ENCODE measurements at regions not wholly inside any gene's neighbourhood (a gene's known extent, or its start where the extent isn't known, plus 50 kb on each side); places are given as distances from the start of the nearest gene placed in this dataset.
A peak's percentile ranks its signal among the peaks of the same experiment; 100 is the strongest.

DNA sequence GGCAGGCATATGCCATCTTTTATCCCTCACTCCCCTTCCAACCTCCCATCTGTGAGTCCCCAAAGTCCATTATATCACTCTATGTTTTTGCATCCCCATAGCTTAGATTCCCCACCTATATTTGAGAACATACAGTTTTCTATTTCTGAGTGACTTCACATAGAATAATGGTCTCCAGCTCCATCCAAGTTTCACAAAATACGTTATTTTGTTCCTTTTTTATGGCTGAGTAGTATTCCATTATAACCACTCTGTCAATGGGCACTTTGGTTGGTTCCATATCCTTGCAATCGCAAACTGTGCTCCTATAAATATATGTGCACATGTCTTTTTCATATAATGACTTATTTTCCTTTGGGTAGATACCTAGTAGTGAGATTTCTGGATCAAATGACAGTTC is 178.6 kb downstream of the GAS1 start:
- no peak for FAIRE-seq
- Histone ChIP-seq H3K36me3 (ENCODE audit: control insufficient read depth in 3 of 3, insufficient read depth in 2 of 3, low read depth in 1 of 3, low read length in 3 of 3) (no peaks in the 10 kb centered on the region), H3K27ac (ENCODE audit: low read depth in 1 of 3, low read length in 2 of 3) (no peak overlapping the region), H3K4me1 (ENCODE audit: control insufficient read depth in 3 of 3, insufficient read depth in 2 of 3, low read depth in 1 of 3, low read length in 2 of 3) (peaks cover 0 to 10% (median 0%) of the 10 kb centered on the region in 3 donors), H3K27me3 (ENCODE audit: control insufficient read depth in 3 of 3, insufficient read depth in 3 of 3, low read length in 3 of 3) (no peaks in the 10 kb centered on the region), H3K4me3 (ENCODE audit: low read depth in 1 of 3, low read length in 3 of 3) (no peak overlapping the region), H3K9me3 (ENCODE audit: control insufficient read depth in 2 of 2, insufficient read depth in 1 of 2, low read depth in 1 of 2, low read length in 1 of 2) (no peaks in the 10 kb centered on the region)
- 85 to 89% (median 87%) methylated on average over 2 of the region's 2 CpGs for WGBS, 3 donors
- DNase-seq: no peak

GRCh38 chr9:86768020-86768419 is 179.3 kb downstream of the GAS1 start:
- WGBS, 3 donors: 87 to 95% (median 93%) methylated on average over 2 of the region's 2 CpGs
- FAIRE-seq (no peak), DNase-seq (no peak)
- H3K27me3 ChIP-seq (ENCODE audit: control insufficient read depth in 3 of 3, insufficient read depth in 3 of 3, low read length in 3 of 3): no peaks in the 10 kb centered on the region
- no peak overlapping the region for H3K4me3 ChIP-seq (ENCODE audit: low read depth in 1 of 3, low read length in 3 of 3)
- no peaks in the 10 kb centered on the region for H3K36me3 ChIP-seq (ENCODE audit: control insufficient read depth in 3 of 3, insufficient read depth in 2 of 3, low read depth in 1 of 3, low read length in 3 of 3)
- no peaks in the 10 kb centered on the region for H3K9me3 ChIP-seq (ENCODE audit: control insufficient read depth in 2 of 2, insufficient read depth in 1 of 2, low read depth in 1 of 2, low read length in 1 of 2)
- H3K27ac ChIP-seq (ENCODE audit: low read depth in 1 of 3, low read length in 2 of 3): no peak overlapping the region
- peaks cover 0 to 10% (median 0%) of the 10 kb centered on the region in 3 donors for H3K4me1 ChIP-seq (ENCODE audit: control insufficient read depth in 3 of 3, insufficient read depth in 2 of 3, low read depth in 1 of 3, low read length in 2 of 3)

DNA sequence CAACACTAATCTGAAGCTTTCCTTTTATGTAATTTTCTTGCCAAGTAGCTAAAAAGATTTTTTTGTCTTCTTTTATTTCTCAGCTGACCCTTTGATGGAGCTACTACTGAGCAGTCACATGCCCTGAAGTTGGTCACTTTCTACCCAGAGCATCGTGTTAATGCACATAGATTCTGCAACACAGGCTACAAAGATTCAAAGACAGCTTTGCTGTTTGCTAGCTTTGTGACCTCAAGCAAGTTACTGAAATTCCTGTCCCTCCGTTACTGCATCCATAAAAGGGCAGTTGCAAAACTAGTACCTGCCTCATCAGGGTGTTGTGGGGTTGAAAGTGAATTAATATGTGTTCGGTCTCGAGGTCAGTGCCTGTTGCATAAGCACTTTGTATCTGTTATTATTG is 179.9 kb downstream of the GAS1 start:
- no peaks in the 10 kb centered on the region for H3K36me3 ChIP-seq (ENCODE audit: control insufficient read depth in 3 of 3, insufficient read depth in 2 of 3, low read depth in 1 of 3, low read length in 3 of 3)
- WGBS, 3 donors: 26 to 54% (median 35%) methylated on average over 4 of the region's 4 CpGs
- H3K4me3 ChIP-seq (ENCODE audit: low read depth in 1 of 3, low read length in 3 of 3): no peak overlapping the region
- no peaks in the 10 kb centered on the region for H3K9me3 ChIP-seq (ENCODE audit: control insufficient read depth in 2 of 2, insufficient read depth in 1 of 2, low read depth in 1 of 2, low read length in 1 of 2)
- H3K27me3 ChIP-seq (ENCODE audit: control insufficient read depth in 3 of 3, insufficient read depth in 3 of 3, low read length in 3 of 3): no peaks in the 10 kb centered on the region
- H3K4me1 ChIP-seq (ENCODE audit: control insufficient read depth in 3 of 3, insufficient read depth in 2 of 3, low read depth in 1 of 3, low read length in 2 of 3): peaks cover 0 to 10% (median 0%) of the 10 kb centered on the region in 3 donors
- DNase-seq (peak in 1 of 2 donors; percentile 20), FAIRE-seq (no peak)
- no peak overlapping the region for H3K27ac ChIP-seq (ENCODE audit: low read depth in 1 of 3, low read length in 2 of 3)

- Histone ChIP-seq H3K4me3 (ENCODE audit: low read depth in 1 of 3, low read length in 3 of 3) (no peak overlapping the region), H3K4me1 (ENCODE audit: control insufficient read depth in 3 of 3, insufficient read depth in 2 of 3, low read depth in 1 of 3, low read length in 2 of 3) (peaks cover 0 to 10% (median 0%) of the 10 kb centered on the region in 3 donors), H3K36me3 (ENCODE audit: control insufficient read depth in 3 of 3, insufficient read depth in 2 of 3, low read depth in 1 of 3, low read length in 3 of 3) (no peaks in the 10 kb centered on the region), H3K9me3 (ENCODE audit: control insufficient read depth in 2 of 2, insufficient read depth in 1 of 2, low read depth in 1 of 2, low read length in 1 of 2) (no peaks in the 10 kb centered on the region), H3K27ac (ENCODE audit: low read depth in 1 of 3, low read length in 2 of 3) (no peak overlapping the region), H3K27me3 (ENCODE audit: control insufficient read depth in 3 of 3, insufficient read depth in 3 of 3, low read length in 3 of 3) (no peaks in the 10 kb centered on the region)
- FAIRE-seq (no peak), DNase-seq (peak; percentile 68 to 79)
- 12 to 48% (median 29%) methylated on average over 7 of the region's 7 CpGs for WGBS, 3 donors
These were observed 180.4 kb downstream of the GAS1 start for GRCh38 chr9:86766912-86767311.

DNA sequence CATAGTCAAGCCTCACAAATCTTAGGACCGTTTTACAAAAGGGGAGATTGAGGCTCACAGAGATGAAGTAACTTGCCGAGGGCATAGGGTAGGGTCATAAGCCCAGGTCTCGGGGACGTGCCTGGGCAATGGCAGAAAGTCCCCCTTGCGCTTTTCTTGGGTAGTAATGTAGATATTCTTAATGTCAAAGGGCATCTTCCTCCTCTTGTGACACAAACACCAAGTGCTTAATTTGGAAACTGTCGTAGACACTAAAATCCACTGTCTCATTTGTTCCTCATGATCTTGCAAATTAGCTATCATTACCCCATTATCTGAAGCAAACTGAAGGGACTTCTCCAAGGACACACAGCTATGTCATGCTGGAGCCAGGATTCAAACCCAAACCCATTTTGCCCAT is 180.8 kb downstream of the GAS1 start:
- no peak overlapping the region for H3K4me3 ChIP-seq (ENCODE audit: low read depth in 1 of 3, low read length in 3 of 3)

DNA sequence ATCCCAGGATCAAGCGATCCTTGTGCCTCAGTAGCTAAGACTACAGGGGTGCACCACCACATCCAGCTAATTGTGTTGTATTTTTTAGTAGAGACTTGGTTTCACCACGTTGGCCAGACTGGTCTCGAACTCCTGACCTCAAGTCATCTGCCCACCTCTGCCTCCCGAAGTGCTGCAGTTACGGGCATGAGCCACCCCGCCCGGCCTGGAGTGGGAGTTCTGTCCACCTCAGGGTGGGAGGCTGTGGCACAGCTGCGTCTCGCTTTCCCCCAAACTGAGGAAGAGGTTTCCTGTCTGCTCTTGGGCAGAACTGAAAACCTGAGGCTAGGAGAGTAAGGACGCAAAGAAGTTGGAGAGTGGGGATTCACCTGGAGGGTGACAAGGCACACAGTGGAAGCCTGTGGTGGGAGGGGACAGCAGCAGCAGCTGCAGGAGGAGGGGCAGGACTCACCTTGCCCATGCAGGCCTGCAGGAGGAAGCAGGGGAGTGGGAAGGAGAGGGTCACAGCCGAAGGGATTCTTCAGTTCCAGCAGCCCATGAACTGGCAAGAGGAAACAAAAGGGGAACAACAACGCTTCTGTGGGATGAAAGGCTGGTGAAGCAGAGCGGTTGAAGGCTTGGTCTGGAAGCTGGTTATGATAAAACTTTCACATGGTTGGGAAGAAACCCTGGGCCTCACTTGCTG is 181.4 kb downstream of the GAS1 start:
- peaks cover 0 to 10% (median 0%) of the 10 kb centered on the region in 3 donors for H3K4me1 ChIP-seq (ENCODE audit: control insufficient read depth in 3 of 3, insufficient read depth in 2 of 3, low read depth in 1 of 3, low read length in 2 of 3)
- no peaks in the 10 kb centered on the region for H3K36me3 ChIP-seq (ENCODE audit: control insufficient read depth in 3 of 3, insufficient read depth in 2 of 3, low read depth in 1 of 3, low read length in 3 of 3)
- H3K27me3 ChIP-seq (ENCODE audit: control insufficient read depth in 3 of 3, insufficient read depth in 3 of 3, low read length in 3 of 3): no peaks in the 10 kb centered on the region
- H3K4me3 ChIP-seq (ENCODE audit: low read depth in 1 of 3, low read length in 3 of 3): no peak overlapping the region
- FAIRE-seq (no peak), DNase-seq (no peak)
- H3K27ac ChIP-seq (ENCODE audit: low read depth in 1 of 3, low read length in 2 of 3): no peak overlapping the region
- H3K9me3 ChIP-seq (ENCODE audit: control insufficient read depth in 2 of 2, insufficient read depth in 1 of 2, low read depth in 1 of 2, low read length in 1 of 2): no peaks in the 10 kb centered on the region
- 81 to 85% (median 83%) methylated on average over 13 of the region's 13 CpGs for WGBS, 3 donors

More for the DNA sequence above, 180.8 kb downstream of the GAS1 start:
- Histone ChIP-seq H3K9me3 (ENCODE audit: control insufficient read depth in 2 of 2, insufficient read depth in 1 of 2, low read depth in 1 of 2, low read length in 1 of 2) (no peaks in the 10 kb centered on the region), H3K36me3 (ENCODE audit: control insufficient read depth in 3 of 3, insufficient read depth in 2 of 3, low read depth in 1 of 3, low read length in 3 of 3) (no peaks in the 10 kb centered on the region), H3K4me1 (ENCODE audit: control insufficient read depth in 3 of 3, insufficient read depth in 2 of 3, low read depth in 1 of 3, low read length in 2 of 3) (peaks cover 0 to 10% (median 0%) of the 10 kb centered on the region in 3 donors), H3K27ac (ENCODE audit: low read depth in 1 of 3, low read length in 2 of 3) (no peak overlapping the region), H3K27me3 (ENCODE audit: control insufficient read depth in 3 of 3, insufficient read depth in 3 of 3, low read length in 3 of 3) (no peaks in the 10 kb centered on the region)
- WGBS, 3 donors: 83 to 97% (median 86%) methylated on average over 6 of the region's 6 CpGs
- FAIRE-seq (no peak), DNase-seq (no peak)

GRCh38 chr9:86764671-86765343 is 182.5 kb downstream of the GAS1 start:
- H3K4me3 ChIP-seq (ENCODE audit: low read depth in 1 of 3, low read length in 3 of 3): no peak overlapping the region
- H3K27ac ChIP-seq (ENCODE audit: low read depth in 1 of 3, low read length in 2 of 3): no peak overlapping the region
- DNase-seq: no peak
- no peaks in the 10 kb centered on the region for H3K36me3 ChIP-seq (ENCODE audit: control insufficient read depth in 3 of 3, insufficient read depth in 2 of 3, low read depth in 1 of 3, low read length in 3 of 3)
- H3K9me3 ChIP-seq (ENCODE audit: control insufficient read depth in 2 of 2, insufficient read depth in 1 of 2, low read depth in 1 of 2, low read length in 1 of 2): peaks cover 0 to 2% of the 10 kb centered on the region in 2 donors
- WGBS, 3 donors: 91 to 98% (median 95%) methylated on average over 13 of the region's 13 CpGs
- peaks cover 0 to 10% (median 0%) of the 10 kb centered on the region in 3 donors for H3K4me1 ChIP-seq (ENCODE audit: control insufficient read depth in 3 of 3, insufficient read depth in 2 of 3, low read depth in 1 of 3, low read length in 2 of 3)
- FAIRE-seq: no peak
- H3K27me3 ChIP-seq (ENCODE audit: control insufficient read depth in 3 of 3, insufficient read depth in 3 of 3, low read length in 3 of 3): no peaks in the 10 kb centered on the region

- FAIRE-seq: no peak
- peaks cover 0 to 2% of the 10 kb centered on the region in 2 donors for H3K9me3 ChIP-seq (ENCODE audit: control insufficient read depth in 2 of 2, insufficient read depth in 1 of 2, low read depth in 1 of 2, low read length in 1 of 2)
These were observed 183.1 kb downstream of the GAS1 start for GRCh38 chr9:86764221-86764624.

More at GRCh38 chr9:86764221-86764624, 183.1 kb downstream of the GAS1 start:
- DNase-seq: no peak
- H3K4me3 ChIP-seq (ENCODE audit: low read depth in 1 of 3, low read length in 3 of 3): no peak overlapping the region
- no peak overlapping the region for H3K27ac ChIP-seq (ENCODE audit: low read depth in 1 of 3, low read length in 2 of 3)
- peaks cover 0 to 10% (median 0%) of the 10 kb centered on the region in 3 donors for H3K4me1 ChIP-seq (ENCODE audit: control insufficient read depth in 3 of 3, insufficient read depth in 2 of 3, low read depth in 1 of 3, low read length in 2 of 3)
- WGBS, 3 donors: 83 to 96% (median 91%) methylated on average over 11 of the region's 11 CpGs
- H3K27me3 ChIP-seq (ENCODE audit: control insufficient read depth in 3 of 3, insufficient read depth in 3 of 3, low read length in 3 of 3): no peaks in the 10 kb centered on the region
- H3K36me3 ChIP-seq (ENCODE audit: control insufficient read depth in 3 of 3, insufficient read depth in 2 of 3, low read depth in 1 of 3, low read length in 3 of 3): no peaks in the 10 kb centered on the region

All from small intestine (tissue), 7 donors.